ENCODE measurements at regions not wholly inside any gene's neighbourhood (a gene's known extent, or its start where the extent isn't known, plus 50 kb on each side); places are given as distances from the start of the nearest gene placed in this dataset.
A peak's percentile ranks its signal among the peaks of the same experiment; 100 is the strongest.
"Not testable (repeated sequence)": the region's sequence is repeated elsewhere in the genome, so short reads cannot be mapped to it uniquely, and the experiment has no call there.

DNA sequence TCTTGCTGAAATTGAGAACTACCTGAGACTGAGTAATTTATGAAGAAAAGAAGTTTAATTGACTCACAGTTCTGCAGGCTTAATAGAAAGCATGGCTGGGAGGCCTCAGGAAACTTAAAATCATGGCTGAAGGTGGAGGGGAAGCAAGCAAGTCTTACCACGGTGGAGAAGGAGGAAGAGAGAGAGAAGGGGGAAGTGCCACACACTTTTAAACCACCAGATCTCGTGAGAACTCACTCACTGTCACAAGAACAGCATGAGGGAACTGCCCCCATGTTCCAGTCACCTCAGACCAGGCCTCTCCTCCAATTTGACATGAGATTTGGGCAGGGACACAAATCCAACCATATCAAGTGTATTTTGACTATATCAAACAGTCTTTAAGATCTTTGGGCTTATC, 668.3 kb downstream of the SLCO4C1 start:
- DNase-seq = not testable (repeated sequence)

DNA sequence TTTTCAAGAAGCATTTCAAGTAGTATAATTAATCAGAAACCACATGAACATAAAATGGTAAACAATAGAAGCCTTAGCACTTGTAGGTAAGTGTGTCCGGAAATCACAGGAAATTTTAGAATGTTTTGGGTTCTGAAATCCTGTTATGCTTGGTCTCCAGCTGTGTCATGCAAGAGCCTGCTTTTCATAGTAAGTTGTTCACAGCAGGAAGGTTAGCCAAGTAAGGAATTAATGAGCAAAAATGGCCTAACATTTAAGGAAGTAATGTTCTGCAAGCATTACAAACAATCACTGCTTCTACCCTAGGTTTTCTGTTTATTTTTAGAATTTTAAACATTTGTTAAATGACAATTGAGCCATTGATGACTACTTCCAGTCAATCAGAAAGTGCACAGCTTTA, 669.5 kb downstream of the SLCO4C1 start:
- DNase-seq = no peak

DNA sequence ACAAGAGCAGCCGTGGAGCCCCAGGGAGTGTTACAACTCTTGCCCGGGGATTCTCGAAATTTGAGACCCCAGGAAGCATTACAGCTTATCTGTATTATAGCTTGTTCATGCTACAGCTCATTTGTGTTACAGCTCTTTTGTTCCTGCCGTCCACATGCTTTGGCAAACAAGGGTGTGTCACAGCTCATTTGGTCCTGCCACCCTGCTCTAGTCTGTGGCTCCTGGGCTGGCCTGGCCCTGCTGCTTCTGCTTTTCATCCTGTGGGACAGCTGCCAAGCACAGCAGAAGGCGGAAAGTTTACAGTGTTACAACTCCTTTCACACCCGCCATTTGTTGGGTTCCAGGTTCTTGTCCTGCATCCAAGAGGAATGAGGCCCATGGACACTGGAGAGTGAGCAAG, 685.0 kb downstream of the SLCO4C1 start:
- DNase-seq = no peak

DNA sequence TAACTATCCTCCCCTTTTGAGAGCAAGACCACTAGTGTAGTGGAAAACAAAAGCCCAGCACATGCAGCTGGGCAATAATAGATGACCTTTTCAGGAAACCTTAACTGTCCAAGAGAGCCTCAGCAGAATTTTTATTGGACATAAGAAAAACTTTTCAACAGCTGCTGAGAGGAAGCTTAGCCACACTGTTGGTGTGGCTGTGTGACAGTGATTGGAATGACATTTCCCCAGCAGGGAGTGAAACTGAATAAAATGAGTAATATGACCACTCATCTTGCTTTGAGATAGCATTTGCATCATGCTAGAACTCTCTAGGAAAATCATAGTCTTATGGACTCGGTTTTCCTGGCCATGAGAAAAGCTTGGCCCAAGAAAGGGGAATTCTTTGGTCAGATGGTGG, 687.8 kb downstream of the SLCO4C1 start:
- no peak for DNase-seq

DNA sequence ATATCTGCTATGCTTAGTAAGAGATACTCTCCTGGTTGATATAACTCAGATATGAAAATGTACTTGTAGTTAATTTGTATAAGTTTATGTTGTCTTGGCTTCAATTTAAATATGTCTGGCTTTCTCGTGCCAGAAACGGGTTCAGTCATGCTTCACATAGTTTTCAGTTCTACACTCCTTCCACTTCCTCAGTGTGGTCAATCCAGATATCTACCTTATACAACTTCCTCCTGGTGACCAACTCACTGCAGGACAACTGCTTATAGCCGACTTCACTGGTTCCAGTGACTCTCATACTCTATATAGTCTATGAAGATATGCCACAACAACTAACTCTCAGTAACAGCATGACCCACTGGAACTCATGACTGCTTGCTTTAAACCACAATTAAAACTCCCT, 690.4 kb downstream of the SLCO4C1 start:
- no peak for DNase-seq

DNA sequence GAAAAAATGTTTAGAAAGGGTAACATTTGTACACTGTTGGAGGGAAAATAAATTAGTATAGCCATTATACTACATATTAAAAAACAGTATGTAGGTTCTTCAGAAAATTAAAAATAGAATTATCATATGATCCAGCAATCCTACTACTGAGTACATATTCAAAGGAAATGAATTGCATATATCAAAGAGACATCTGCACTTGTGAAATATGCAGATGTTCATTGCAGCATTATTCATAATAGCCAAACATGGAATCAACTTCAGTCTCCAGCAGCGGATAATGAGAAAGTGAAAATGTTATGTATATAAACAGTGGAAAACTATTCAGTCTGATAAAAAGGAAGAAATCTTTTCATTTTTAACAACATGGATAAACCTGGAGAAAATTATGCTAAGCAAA, 695.5 kb downstream of the SLCO4C1 start:
- DNase-seq = no peak

DNA sequence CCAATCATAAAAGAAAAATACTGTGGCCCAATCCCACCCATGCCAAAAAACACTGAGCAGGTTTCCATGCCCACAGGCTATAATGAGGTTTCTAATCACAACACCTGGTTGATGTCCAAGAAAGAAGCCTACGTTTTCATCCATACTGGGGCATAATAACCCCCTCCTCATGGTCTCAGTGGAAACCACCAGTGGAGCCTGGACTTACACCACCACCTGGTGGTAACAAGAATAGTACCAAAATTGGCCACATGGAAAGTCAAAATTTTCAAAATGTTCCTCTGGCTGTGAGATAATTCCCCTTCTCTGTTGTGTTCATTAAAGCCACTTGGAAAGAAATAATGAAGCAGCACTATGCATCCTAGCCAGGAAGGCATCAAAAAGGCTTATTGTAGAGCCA, 687.3 kb upstream of the ST8SIA4 start:
- DNase-seq = no peak

DNA sequence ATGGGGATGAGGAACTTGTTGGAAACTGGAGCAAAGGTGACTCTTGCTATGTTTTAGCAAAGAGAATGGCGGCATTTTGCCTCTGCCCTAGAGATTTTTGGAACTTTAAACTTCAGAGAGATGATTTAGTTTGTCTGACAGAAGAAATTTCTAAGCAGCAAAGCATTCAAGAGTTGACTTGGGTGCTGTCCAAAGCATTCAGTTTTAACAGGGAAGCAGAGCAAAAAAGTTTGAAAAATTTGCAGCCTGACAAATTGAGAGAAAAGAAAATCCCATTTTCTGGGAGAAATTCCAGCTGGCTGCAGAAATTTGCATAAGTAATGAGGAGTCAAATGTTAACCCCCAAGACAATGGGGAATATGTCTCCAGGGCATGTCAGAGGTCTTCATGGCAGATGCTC, 682.3 kb upstream of the ST8SIA4 start:
- peak; percentile 7 for DNase-seq

DNA sequence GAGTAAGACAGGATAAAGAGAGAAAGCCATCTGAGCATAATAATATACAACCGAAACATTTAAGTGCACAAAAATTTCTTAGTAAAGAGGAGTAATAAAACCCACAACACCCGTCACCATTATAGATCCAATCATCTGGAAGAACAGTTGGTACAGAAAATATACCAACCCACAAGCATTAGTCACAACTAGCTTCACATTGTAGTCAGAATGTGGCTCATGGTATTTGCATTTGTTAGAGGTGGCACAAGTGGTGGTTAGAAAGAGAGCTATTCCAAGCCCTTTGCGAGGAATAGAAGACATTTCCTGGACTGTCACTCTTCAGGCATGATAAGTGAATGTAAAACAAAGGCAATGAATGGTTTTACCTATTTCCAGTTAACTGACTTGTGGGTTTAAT, 677.5 kb upstream of the ST8SIA4 start:
- DNase-seq = no peak

DNA sequence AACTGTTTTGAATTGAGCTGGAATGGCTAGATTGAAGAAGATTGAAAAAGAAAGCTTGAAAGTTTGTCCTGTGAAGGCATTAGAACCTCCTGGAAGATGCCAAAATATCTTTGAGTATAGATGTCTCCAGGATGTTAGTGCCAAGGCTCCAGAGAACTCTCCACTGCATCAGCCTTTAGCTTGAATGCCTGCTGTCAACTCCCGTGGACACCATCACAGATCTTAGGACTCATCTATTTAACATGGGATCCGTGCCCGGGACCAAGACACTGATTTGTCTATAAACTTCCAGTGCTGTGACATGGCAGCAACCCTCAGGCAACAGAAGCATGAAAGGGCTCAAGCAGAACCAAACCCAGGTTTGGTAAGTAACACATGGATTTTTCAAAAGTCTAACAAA, 670.9 kb upstream of the ST8SIA4 start:
- no peak for DNase-seq

DNA sequence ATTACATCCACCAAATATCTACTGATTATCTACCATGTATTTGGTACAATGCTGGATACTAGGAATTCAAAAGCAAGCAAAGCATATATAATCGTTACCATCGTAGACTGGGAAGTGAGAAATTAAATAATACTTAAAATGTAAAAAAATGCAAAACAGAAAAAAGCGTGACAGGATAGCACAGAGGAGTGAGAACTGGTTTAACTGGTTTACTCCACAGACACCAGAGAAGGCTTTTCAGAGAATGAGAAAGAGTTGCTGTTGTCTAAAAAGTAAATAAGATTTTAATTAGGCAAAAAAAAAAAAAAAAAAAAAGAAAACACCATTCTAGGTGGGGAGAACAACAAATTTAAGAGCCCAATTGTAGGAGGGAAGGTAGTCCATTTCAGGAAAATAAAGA, 657.9 kb upstream of the ST8SIA4 start:
- DNase-seq = no peak

DNA sequence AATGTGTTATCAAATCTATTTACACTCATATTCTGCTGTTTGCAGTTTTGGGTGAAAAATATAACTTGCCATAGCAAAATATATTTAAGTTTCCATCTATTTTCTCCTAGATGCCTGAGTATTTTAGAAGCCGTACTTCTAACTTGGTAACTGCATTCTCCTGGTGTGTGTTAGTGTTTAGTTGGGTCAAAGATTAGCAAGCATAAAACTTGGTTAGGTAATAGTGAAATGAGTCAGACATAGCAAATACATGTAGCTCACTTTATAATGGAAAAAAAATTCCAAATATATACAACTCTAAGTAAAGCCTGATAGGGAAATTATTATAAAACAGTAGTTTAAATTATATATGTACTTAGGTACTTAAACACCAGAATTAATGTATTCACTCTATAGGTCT, 640.7 kb upstream of the ST8SIA4 start:
- no peak for DNase-seq

DNA sequence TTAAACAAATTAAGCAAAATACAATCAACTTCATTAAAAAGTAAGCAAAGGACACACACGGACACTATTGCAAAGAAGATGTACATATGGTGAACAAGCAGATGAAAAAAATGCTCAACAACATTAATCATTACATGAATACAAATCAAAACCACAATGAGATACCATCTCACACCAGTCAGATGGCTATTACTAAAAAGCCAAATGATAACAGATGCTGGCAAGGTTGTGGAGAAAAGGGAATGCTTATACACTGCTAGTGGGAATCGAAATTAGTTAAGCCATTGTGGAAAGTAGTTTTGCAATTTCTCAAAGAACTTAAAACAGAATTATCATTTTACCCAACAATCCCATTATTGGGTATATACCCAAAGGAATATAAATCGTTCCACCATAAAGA, 636.2 kb upstream of the ST8SIA4 start:
- DNase-seq = no peak

DNA sequence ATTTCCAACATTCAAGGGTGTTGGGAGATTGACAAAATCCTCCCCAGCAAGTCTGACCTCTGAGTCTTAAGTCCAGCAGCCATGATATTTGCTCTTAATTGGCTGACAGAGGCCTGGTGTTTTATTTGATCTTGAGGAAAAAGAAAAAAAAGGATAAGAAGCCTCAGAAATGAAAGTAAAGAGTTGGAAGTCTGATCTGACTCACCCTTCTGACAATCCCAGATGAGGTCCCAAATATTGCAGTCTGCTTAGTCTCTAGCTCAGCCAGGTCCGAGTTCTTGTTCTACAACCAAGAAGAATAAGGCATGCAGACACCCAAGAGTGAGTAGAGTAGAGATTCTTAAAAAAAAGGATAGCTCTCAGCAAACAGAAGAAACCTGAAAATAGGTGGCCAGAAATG, 632.5 kb upstream of the ST8SIA4 start:
- DNase-seq = no peak

DNA sequence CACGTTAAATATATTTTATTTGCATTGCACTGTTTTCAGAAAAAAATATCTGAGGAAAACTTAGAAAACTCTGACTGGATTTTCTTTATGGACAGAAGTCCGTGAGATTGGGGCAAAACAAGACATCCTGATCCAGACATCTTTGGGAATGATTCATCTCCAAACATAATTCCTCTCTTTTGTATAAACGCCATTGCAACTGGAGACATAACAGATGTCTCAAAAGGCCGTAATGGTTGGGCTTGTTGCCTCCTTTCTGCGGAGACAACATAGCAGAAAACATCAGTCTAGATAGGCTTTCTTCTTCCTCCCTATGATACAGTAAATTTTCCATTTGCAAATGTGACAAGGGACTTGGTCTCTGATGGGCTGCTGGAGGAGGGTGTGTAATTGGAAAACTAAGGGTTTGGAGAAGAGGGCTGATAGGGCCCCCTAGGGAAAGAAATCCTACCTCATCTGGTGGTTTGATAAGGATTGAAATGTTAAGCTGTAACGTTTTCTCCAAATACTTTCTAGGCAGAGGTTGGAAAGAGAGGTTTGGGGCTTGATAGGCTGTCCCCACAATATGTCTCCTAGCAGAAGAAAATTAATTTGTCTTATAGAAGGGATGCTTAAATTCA, 631.5 kb upstream of the ST8SIA4 start:
- DNase-seq = no peak

DNA sequence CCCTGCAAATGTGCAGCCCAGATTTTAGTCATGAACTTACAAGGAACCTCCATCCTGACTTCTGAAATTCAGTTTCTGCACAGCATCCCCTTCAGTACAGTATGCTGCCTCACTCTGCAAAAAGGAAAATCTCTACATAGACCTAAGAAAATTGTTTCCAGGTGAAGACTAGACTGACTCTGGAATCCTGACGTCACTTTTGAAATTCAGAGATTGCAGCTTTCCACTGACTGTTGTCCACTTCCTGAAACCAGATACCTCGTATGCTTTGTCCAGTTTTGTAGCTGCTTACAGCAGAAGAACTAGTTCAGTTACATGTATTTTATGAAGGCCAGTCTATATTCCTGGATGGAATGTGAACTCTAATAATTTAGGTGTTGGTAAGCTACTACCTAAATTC, 629.3 kb upstream of the ST8SIA4 start:
- DNase-seq = no peak

DNA sequence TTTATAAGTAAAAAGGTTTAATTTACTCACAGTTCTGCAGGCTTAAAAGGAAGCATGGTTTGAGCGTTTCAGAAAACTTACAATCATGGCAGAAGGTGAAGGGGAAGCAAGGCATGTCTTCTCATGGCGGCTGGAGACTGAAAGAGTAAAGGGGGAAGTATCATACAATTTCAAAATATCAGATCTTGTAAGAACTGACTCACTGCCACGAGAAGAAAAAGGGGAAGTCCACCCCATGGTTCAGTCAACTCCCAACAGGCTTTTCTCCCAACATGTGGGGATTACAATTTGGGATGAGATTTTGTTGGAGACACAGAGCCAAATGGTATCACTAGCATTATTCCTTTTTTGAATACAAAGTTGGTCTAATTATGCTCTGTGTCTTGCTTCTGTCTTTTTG, 627.9 kb upstream of the ST8SIA4 start:
- no peak for DNase-seq

DNA sequence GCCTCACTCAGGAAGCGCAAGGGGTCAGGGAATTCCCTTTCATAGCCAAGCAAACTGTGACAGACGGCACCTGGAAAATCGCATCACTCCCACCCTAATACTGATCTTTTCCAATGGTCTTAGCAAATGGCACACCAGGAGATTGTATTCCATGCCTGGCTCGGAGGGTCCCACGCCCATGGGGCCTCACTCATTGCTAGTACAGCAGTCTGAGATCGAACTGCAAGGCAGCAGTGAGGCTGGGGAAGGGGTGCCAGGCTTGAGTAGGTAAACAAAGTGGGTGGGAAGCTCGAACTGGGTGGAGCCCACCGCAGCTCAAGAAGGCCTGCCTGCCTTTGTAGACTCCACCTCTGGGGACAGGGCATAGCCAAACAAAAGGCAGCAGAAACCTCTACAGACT, 626.0 kb upstream of the ST8SIA4 start:
- DNase-seq = not testable (repeated sequence)

DNA sequence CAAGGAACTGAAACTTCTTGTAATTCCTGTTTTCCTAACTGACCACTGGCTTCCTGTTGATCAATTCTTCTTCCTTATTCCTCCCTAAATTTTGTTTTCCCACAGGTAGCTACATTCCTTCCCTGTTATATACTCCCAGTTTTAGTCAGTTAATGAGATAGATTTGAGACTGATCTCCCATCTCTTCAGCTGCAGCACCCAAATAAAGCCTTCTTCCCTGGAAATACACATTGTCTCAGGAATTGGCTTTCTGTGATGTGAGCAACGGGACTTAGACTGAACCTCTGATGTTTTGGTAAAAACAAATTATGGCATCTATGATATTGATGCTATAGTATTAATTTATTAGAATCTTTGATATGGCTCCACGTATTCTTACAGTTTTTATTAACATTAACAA, 617.3 kb upstream of the ST8SIA4 start:
- DNase-seq = no peak

DNA sequence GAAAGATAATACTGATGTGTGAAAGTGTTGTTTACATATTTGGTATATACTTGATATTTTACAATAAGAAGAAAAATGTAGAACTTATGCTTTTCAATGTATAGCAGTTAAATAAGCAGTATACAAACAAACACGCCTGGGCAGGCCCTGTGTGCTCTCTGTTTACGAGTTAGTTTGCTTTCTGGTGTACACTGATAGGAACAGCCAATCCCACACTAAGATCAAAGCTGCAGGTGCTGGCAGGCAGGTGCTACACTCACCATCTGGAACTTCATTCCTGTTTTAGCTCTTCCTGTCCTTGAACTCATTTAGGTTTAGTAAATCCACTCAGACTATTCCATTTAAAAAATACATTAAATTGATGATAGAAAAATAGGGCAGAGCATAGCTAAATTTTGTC, 614.7 kb upstream of the ST8SIA4 start:
- DNase-seq = no peak

DNA sequence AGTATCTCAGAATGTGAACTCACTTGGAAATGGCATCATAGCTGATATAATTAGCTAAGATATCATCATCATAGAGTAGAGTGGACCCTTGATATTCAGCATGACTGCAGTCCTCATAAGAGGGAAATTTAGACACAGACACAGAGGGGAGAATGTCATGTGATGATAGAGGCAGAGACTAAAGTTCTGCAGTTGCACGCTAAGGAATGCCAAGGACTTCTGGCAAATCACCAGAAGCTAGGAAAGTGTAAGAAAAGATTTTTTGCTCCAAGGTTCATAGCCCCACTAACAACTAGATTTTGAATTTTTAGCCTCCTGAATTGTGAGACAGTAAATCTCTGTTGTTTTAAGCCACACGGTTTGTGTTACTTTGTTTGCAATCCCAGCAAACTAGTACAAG, 612.6 kb upstream of the ST8SIA4 start:
- peak; percentile 6 for DNase-seq

DNA sequence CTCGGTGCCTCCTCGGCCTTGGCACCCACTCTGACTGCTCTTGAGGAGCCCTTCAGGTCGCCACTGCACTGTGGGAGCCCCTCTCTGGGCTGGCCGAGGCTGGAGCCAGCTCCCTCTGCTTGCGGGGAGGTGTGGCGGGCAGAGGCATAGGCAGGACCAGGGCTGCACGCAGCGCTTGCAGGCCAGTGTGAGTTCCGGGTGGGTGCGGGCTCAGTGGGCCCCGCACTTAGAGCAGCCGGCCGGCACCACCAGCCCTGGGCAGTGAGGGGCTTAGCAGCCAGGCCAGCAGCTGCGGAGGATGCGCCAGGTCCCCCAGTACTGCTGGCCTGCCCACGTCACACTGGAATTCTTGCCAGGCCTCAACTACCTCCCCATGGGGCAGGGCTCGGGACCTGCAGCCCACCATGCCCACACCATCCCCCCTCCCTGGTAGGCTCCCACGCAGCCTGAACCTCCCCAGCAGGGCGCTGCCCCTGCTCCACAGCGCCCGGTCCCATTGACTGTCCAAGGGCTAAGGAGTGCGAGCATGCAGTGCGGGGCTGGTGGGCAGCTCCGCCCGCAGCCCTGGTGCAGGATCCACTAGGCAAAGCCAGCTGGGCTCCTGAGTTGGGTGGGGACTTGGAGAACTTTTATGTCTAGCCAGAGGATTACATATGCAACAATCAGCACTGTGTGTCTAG, 602.9 kb upstream of the ST8SIA4 start:
- no peak for DNase-seq

DNA sequence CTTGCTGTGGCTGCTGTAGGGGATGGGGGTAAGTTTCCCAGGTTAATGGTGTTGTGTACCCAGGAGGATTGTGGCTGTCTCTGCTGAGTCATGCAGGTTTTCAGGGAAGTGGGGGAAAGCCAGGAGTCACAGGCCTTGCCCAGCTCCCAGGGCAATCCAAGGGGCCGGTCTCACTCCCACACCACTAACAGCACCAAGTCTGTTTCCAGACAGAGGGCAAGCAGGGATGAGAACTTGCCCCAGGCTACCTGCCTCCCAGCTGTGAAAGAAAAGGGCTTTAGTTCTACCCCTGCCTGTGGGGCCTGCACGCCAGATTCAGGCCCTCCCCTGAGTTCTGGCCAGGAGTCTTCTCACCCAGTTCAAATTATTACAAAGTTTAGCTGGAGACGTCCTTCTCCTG, 579.8 kb upstream of the ST8SIA4 start:
- no peak for DNase-seq

DNA sequence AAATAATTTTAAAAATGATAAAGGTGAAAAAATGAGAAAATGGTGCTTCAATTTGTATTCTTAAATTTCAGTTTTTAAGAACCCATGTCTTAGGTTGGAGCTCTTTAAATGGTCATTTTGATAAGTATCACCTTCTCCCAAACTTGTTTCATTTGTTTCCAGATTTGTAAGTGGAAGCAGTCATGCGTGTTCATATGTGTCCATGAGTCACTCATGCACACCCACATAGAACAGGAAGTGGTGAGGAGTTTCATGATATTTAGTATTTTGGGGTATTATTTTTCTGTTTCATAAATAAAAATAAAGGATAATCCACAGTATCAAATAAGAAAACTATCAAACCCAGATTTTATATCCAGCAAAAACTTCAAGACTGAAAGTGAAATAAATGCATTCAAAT, 570.4 kb upstream of the ST8SIA4 start:
- DNase-seq = no peak

DNA sequence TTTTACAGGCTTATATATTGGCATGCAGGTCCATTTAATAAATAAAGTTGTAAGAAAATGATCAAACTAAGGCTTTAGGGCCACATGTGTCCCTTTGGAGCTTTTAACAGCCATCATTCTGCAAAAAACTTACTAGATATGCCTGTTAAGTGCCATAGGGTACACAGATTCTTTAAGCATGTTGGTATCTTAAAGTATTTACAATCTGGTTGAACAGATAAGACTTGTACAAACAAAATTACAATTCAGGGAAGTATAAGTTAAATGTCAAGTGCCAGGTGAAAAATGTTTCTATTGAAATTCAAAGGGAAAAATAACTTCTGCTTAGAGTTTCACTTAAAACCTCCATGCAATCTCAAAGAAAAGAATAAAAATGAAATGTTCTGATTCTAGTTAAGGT, 558.4 kb upstream of the ST8SIA4 start:
- no peak for DNase-seq

All from hindlimb muscle (tissue), 1 donor.